Pons (tissue), 1 donor: ENCODE measurements at regions not wholly inside any gene's neighbourhood (a gene's known extent, or its start where the extent isn't known, plus 50 kb on each side); places are given as distances from the start of the nearest gene placed in this dataset.
"Not testable (repeated sequence)": the region's sequence is repeated elsewhere in the genome, so short reads cannot be mapped to it uniquely, and the experiment has no call there.

ENCODE experiments used
- DNase-seq: peaks from one replicate; pipeline ENCODE4 v3.0.0-alpha.2; 2016; ENCODE audit warnings: low spot score

- DNase-seq, result no peak
Measured at GRCh38 chr16:65621640-65622039, 499.8 kb upstream of the CDH11 start.

- no peak for DNase-seq
Measured at GRCh38 chr16:65619606-65620005, 497.7 kb upstream of the CDH11 start.

- DNase-seq, result no peak
Measured at GRCh38 chr16:65618931-65619330, 497.1 kb upstream of the CDH11 start.

GRCh38 chr16:65618333-65618732, 496.5 kb upstream of the CDH11 start:
- no peak for DNase-seq

GRCh38 chr16:65617421-65617820, 495.6 kb upstream of the CDH11 start:
- no peak for DNase-seq

- no peak for DNase-seq
Measured at GRCh38 chr16:65608455-65608854, 486.6 kb upstream of the CDH11 start.

GRCh38 chr16:65604771-65605170, 482.9 kb upstream of the CDH11 start:
- DNase-seq, result no peak

- DNase-seq, result no peak
Measured at GRCh38 chr16:65601781-65602180, 479.9 kb upstream of the CDH11 start.

- no peak for DNase-seq
Measured at GRCh38 chr16:65600629-65601028, 478.8 kb upstream of the CDH11 start.

GRCh38 chr16:65600046-65600445, 478.2 kb upstream of the CDH11 start:
- no peak for DNase-seq

GRCh38 chr16:65598621-65599020, 476.8 kb upstream of the CDH11 start:
- no peak for DNase-seq

GRCh38 chr16:65583498-65583897, 461.6 kb upstream of the CDH11 start:
- DNase-seq, result no peak

GRCh38 chr16:65579050-65579449, 457.2 kb upstream of the CDH11 start:
- DNase-seq, result no peak

- no peak for DNase-seq
Measured at GRCh38 chr16:65576631-65577030, 454.8 kb upstream of the CDH11 start.

- DNase-seq, result no peak
Measured at GRCh38 chr16:65576139-65576538, 454.3 kb upstream of the CDH11 start.

GRCh38 chr16:65574326-65574966, 452.6 kb upstream of the CDH11 start:
- DNase-seq, result peak; percentile 87

GRCh38 chr16:65572156-65572555, 450.3 kb upstream of the CDH11 start:
- DNase-seq, result no peak

- DNase-seq, result no peak
Measured at GRCh38 chr16:65570261-65570660, 448.4 kb upstream of the CDH11 start.

- DNase-seq, result no peak
Measured at GRCh38 chr16:65559846-65560245, 438.0 kb upstream of the CDH11 start.

- DNase-seq, result not testable (repeated sequence)
Measured at GRCh38 chr16:65549689-65550088, 427.8 kb upstream of the CDH11 start.

- DNase-seq, result no peak
Measured at GRCh38 chr16:65548470-65548869, 426.6 kb upstream of the CDH11 start.

GRCh38 chr16:65547772-65548446, 426.0 kb upstream of the CDH11 start:
- no peak for DNase-seq

GRCh38 chr16:65546353-65546791, 424.5 kb upstream of the CDH11 start:
- no peak for DNase-seq

- DNase-seq, result no peak
Measured at GRCh38 chr16:65545413-65545956, 423.6 kb upstream of the CDH11 start.
